ENCODE measurements at regions not wholly inside any gene's neighbourhood (a gene's known extent, or its start where the extent isn't known, plus 50 kb on each side); places are given as distances from the start of the nearest gene placed in this dataset.
"Not testable (repeated sequence)": the region's sequence is repeated elsewhere in the genome, so short reads cannot be mapped to it uniquely, and the experiment has no call there.

GRCh38 chr6:93183531-93183972, 235.8 kb downstream of the EPHA7 start:
- no peak for DNase-seq (ENCODE audit: low read depth in 2 of 3, low spot score in 2 of 3)

DNA sequence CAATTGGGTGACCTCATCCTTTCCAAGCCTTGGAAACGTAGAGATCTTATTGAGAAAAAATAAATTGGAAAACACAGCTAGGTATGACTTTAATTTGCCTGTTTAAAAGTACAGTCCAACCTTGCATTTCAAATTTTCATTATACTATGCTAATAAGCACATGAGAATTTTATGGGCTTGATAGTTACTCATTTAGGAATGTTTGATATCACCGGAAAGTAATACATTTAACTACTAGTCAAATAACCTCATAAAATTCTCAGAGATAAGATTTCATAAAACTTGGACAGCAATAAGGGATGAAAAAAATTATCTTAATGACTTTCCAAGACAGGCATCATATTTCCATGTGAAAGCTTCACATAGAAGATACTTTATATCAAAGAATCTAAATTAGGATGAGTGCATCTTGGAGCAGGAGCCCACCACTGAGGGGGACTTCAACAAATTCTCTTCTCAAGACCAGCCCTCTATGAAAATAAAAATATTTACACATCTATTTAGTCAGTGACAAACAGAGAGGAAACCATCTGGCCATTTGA, 236.3 kb downstream of the EPHA7 start:
- no peak for DNase-seq (ENCODE audit: low read depth in 2 of 3, low spot score in 2 of 3)

DNA sequence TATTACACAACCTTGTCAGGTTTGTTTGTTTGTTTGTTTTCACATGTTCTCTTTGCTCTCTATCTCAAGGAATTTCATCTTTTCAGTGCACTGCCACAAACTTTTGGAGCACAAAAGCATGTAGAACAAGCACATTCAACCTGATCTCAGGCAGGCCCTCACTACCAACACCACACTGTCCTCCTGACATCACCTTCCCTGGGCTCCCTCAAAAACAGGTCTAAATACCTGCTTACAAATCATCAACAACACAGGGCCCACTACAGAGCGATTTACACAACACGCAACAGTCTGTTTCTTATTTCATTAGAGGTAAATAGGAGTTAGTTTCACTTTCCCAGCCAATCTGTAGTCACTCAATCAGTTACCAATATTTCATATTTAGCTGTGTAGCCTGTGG, 241.4 kb downstream of the EPHA7 start:
- no peak for DNase-seq (ENCODE audit: low read depth in 2 of 3, low spot score in 2 of 3)

DNA sequence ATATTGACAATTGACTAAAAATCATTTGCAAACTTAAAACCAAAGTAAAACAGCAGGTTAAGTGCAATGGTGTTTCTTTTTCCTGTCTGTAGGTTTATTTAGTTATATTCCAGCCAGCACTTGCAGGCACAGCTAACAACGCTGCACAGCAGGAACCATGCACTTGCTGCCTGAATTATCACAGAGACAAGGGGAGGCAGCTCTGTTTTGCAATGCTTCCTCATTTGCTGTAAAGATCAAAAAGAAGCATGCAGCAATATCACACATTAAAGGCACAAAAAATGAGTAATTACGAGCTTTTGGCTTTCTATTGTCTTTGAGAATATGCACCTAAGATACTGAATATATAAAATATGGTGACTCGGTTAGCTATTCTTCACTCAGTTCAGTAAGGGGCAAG, 241.9 kb downstream of the EPHA7 start:
- DNase-seq (ENCODE audit: low read depth in 2 of 3, low spot score in 2 of 3) = no peak

DNA sequence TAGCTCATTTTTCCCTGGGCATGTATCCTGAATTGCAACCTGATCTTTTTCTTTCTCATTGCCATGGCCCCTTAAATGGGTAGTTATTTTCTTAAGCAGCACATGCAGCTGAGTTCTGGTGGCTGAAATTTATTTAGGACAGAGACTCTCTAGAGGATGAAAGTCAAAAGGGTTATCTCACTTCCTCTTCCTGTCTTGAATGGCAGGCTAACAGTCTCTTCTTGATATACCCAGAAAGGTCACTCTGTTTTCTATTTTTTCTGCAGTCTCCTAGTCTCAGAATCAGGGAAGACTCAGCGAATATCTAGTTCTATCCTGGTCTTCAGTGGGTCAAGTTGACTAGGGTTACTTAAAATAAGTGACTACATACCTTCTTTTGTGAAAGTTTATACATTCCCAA, 243.3 kb downstream of the EPHA7 start:
- no peak for DNase-seq (ENCODE audit: low read depth in 2 of 3, low spot score in 2 of 3)

- not testable (repeated sequence) for DNase-seq (ENCODE audit: low read depth in 2 of 3, low spot score in 2 of 3)
Measured at GRCh38 chr6:93173573-93173972, 245.8 kb downstream of the EPHA7 start.

DNA sequence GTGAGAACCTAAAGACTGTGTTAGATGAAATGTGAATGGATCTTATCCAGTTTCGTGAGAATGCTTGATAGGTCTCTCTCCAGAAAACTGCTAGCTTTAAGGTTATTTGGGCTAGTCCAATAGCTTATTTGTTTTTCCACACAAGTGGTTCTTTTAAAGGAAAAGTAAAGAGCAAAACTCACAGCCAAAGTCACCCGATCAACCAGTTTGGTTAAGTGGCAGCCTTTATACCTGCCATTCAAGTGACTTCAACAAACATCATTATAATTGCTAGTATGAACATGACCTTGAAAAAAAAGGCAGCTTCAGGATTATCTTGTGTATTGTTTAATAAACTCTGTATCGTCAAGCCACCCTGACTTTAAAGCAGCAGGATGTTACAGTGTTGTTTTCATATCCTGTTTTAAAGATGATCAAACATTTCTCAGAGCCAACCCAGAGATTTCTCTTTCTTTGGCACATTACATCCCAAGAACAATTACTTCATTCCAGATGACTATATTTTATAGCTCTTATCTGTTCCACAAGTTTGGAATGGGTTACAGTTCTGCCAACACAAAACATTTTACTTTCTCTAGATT, 253.4 kb downstream of the EPHA7 start:
- no peak for DNase-seq (ENCODE audit: low read depth in 2 of 3, low spot score in 2 of 3)

DNA sequence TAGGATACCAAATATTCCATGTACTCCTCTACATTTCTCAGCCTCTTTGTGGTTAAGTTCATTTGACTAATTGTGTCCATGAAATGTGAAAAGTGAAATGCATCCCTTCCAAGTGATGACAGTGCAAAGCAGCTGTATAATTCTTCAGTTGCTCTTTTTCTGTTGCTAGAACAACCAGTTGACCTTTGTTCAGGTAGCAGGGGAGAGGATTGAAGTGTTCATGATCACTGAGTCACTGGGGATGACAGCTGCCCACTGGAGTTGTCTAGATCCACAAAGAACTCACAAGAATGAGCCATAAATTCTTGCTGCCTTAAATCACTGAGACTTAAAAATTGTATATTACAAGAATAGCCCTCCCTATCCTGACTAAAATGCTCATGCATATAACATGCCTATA, 254.6 kb downstream of the EPHA7 start:
- no peak for DNase-seq (ENCODE audit: low read depth in 2 of 3, low spot score in 2 of 3)

DNA sequence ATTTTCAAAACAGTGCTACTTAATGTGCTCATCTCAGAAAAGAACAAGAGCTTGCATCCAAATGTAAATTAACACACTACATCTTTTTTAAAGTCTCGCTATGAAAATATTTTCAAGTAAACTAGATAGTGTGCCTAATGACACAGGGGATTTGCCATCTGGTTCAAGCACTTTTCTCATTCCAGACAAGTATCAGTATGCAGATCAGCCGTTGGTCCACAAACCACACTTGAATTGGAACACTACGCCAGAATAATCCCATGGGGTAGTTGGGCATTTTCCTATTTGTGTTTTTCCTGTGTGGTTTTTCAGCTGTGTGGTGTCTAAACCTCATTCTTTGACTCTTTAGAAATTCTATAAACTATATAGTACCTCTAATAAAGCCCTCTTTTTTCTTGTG, 256.2 kb downstream of the EPHA7 start:
- DNase-seq (ENCODE audit: low read depth in 2 of 3, low spot score in 2 of 3) = no peak

DNA sequence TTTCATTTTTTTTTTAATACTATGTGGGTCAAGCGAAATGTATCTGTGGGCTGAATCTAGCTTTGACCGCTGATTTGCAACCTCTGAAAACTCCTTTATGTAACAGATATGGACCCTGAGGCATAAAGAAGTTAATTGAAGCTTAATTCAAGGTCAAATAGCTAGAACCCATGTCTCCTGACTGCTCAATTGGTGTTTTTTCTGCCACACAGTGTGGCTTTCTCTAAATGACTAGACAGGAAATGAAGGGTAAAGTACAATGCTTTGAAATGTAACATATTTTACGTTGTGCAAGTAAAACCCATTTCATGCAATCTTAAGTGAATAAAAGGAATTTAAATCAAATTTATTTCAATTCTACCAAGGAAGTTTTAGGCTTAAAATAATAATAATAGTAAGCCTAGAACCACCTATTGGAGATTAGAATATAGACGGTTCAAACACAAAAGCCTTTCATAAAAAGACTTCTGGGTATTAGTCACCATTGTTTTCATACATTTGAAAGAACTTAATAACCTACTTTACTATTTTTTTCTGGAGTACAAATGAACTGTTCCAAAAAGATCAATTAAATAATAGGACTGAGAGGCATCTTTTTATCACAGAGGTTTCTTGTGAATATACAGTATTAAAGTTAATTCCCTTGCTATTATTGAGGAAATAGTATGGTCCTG, 279.8 kb downstream of the EPHA7 start:
- no peak for DNase-seq (ENCODE audit: low read depth in 2 of 3, low spot score in 2 of 3)

DNA sequence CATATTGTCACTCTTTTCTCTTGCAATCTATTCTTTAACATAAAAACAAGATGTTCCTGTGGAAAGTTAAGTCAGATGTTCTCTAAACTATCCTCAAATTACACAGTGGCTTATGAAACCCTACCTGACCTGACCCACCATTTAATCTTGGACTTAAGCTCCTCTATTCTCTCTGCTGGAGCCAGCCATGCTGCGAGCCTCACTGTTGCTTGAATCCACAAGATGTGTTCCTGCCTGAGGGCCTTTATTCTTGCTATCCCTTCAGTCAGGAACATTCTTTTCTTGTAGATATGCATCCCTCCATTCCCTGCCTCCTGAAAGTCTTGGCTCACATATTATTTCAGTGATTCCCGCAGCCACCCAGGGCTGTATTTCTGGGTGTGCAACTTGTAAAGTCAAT, 283.2 kb downstream of the EPHA7 start:
- DNase-seq (ENCODE audit: low read depth in 2 of 3, low spot score in 2 of 3) = no peak

- DNase-seq (ENCODE audit: low read depth in 2 of 3, low spot score in 2 of 3) = no peak
Measured at GRCh38 chr6:93124006-93124632, 295.2 kb downstream of the EPHA7 start.

DNA sequence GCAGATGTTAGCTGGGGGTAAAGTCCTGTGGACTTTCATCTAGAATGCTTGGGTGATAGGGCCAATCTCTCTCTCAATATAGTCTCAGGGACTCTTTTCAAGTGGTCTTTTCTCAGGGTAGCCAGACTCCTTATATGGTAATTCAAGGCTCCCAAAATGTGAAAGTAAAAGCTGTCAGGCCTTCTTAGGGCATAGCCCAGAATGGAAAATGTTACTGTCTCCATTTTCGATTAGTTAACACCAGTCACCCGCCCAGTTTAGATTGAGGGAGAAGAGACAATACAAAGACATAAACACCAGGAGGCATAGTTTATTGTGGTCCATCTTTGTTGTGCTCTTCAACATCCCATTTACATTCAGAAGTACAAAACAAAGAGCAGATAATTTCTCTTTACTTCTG, 295.8 kb downstream of the EPHA7 start:
- DNase-seq (ENCODE audit: low read depth in 2 of 3, low spot score in 2 of 3) = no peak

- DNase-seq (ENCODE audit: low read depth in 2 of 3, low spot score in 2 of 3) = no peak
Measured at GRCh38 chr6:93120154-93120742, 299.1 kb downstream of the EPHA7 start.

DNA sequence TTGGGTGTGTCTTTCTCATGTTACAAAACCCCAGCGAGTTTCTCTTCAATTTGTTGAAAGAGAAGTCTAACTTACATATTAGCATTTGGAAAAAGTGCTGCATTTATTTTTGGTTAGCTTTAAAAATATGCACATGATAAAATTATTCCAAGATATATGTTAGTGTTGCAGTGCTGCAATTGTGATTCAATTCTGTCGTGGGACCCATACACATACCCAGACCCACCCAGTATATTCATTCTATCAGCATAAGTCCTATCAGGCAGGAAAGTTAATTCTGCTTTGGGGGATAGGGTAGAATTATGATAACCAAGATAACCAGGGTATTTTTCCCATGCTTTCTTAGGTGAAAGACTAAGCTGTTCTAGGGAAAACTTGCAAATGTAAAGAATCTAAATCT, 313.5 kb downstream of the EPHA7 start:
- DNase-seq (ENCODE audit: low read depth in 2 of 3, low spot score in 2 of 3) = no peak

- DNase-seq (ENCODE audit: low read depth in 2 of 3, low spot score in 2 of 3) = no peak
Measured at GRCh38 chr6:93105017-93105416, 314.3 kb downstream of the EPHA7 start.

DNA sequence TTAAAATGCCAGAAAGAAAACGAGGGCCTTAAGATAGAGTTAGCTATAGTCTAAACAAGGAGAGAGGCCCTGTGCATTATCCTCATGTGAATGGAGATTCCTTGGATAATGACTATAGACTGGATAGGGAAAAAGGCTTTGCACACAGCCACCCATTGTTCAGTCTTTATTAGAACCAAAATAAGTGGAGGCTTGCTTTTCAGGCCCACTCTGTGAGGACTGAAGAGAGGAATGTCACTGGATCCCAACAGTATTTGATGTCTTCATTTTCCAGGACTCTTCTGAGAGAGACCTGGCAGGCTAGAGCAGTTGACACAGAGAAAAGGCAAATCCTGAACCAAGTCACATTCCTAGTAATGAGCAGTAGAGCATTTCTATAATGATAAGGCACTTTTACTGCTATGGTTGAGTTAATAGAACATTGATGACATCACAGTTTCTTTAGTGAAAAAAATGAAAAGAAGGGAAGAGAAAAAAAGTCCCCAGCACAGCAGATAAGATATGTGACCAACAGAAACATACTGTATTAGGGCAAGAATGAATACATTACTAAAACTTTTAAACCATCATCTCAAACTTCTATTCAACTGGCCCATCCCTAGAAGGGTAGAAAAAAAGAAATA, 315.1 kb downstream of the EPHA7 start:
- DNase-seq (ENCODE audit: low read depth in 2 of 3, low spot score in 2 of 3) = no peak

- DNase-seq (ENCODE audit: low read depth in 2 of 3, low spot score in 2 of 3) = no peak
Measured at GRCh38 chr6:93088621-93089501, 330.5 kb downstream of the EPHA7 start.

- no peak for DNase-seq (ENCODE audit: low read depth in 2 of 3, low spot score in 2 of 3)
Measured at GRCh38 chr6:93087606-93088005, 331.8 kb downstream of the EPHA7 start.

DNA sequence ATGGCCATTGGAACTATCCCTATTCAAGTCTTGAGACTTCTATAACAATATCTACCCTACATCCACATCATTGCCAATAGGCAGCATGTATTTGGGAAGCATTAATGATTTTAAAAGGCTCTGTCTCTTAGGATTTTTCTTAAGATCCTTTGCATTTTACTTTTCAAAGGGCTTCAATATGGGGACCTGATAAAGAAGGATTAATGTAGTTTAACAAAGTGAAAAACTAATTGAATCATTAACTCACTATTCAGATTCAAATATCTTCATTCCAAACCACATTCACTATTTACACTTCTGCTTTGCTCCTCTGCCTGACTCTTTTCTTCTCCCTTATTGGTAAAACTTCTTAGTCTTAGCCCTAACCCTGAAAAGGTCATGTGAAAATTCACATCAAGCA, 333.0 kb downstream of the EPHA7 start:
- DNase-seq (ENCODE audit: low read depth in 2 of 3, low spot score in 2 of 3) = no peak
